ENCODE measurements at regions not wholly inside any gene's neighbourhood (a gene's known extent, or its start where the extent isn't known, plus 50 kb on each side); places are given as distances from the start of the nearest gene placed in this dataset.
"Not testable (repeated sequence)": the region's sequence is repeated elsewhere in the genome, so short reads cannot be mapped to it uniquely, and the experiment has no call there.

- TF ChIP-seq, protein P1, sequence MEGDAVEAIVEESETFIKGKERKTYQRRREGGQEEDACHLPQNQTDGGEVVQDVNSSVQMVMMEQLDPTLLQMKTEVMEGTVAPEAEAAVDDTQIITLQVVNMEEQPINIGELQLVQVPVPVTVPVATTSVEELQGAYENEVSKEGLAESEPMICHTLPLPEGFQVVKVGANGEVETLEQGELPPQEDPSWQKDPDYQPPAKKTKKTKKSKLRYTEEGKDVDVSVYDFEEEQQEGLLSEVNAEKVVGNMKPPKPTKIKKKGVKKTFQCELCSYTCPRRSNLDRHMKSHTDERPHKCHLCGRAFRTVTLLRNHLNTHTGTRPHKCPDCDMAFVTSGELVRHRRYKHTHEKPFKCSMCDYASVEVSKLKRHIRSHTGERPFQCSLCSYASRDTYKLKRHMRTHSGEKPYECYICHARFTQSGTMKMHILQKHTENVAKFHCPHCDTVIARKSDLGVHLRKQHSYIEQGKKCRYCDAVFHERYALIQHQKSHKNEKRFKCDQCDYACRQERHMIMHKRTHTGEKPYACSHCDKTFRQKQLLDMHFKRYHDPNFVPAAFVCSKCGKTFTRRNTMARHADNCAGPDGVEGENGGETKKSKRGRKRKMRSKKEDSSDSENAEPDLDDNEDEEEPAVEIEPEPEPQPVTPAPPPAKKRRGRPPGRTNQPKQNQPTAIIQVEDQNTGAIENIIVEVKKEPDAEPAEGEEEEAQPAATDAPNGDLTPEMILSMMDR (IDR thresholded peaks at IDR 0.05; ENCODE audit: insufficient read depth, low read length, poor library complexity, severe bottlenecking), result no peak
- Histone ChIP-seq H3K36me3 (ENCODE audit: control insufficient read depth, insufficient read depth, low read length) (no peaks in the 10 kb centered on the region), H3K27me3 (ENCODE audit: control insufficient read depth, insufficient read depth, low read length) (no peaks in the 10 kb centered on the region), H3K4me3 (ENCODE audit: low read depth, low read length) (no peak overlapping the region)
- DNase-seq (ENCODE audit: low read depth), result no peak
Observed at GRCh38 chr12:7591531-7591930, 74.2 kb downstream of the APOBEC1 start.

DNA sequence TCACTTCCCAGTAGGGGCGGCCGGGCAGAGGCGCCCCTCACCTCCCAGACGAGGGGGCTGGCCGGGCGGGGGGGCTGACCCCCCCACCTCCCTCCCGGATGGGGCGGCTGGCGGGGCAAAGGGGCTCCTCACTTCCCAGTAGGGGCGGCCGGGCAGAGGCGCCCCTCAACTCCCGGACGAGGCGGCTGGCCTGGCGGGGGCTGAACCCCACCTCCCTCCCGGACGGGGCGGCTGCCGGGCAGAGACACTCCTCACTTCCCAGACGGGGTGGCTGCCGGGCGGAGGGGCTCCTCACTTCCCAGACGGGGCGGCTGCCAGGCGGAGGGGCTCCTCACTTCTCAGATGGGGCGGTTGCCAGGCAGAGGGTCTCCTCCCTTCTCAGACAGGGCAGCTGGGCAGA is 75.6 kb downstream of the APOBEC1 start:
- DNase-seq (ENCODE audit: low read depth); H3K4me3 ChIP-seq (ENCODE audit: low read depth, low read length); H3K27me3 ChIP-seq (ENCODE audit: control insufficient read depth, insufficient read depth, low read length); H3K36me3 ChIP-seq (ENCODE audit: control insufficient read depth, insufficient read depth, low read length): not testable (repeated sequence)

- not testable (repeated sequence) for H3K36me3 ChIP-seq (ENCODE audit: control insufficient read depth, insufficient read depth, low read length); DNase-seq (ENCODE audit: low read depth)
- TF ChIP-seq, protein P1 (IDR thresholded peaks at IDR 0.05; ENCODE audit: insufficient read depth, low read length, poor library complexity, severe bottlenecking), result peak; percentile 55
Observed at GRCh38 chr12:7588742-7589329, 76.9 kb downstream of the APOBEC1 start.

DNA sequence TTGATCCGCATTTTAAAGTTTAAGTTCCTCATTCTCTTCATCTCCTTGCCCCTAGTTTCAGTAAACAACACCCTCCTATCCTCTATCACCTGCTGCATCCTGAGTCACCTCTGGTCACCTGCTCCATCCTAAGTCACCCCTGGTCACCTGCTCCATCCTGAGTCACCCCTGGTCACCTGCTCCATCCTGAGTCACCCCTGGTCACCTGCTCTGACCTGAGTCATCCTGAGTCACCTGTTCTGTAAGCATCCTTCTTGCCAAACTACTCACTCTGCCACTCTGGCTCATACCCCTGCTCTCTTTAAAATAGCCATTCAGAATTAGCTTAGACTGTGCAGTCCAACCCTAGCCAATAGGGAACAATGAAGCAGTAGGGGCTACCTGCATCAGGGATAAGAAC is 80.6 kb upstream of the CD163 start:
- not testable (repeated sequence) for H3K36me3 ChIP-seq (ENCODE audit: control insufficient read depth, insufficient read depth, low read length); H3K27me3 ChIP-seq (ENCODE audit: control insufficient read depth, insufficient read depth, low read length); H3K4me3 ChIP-seq (ENCODE audit: low read depth, low read length)
- DNase-seq (ENCODE audit: low read depth), result peak; percentile 42

More at GRCh38 chr12:7588742-7589329, 76.9 kb downstream of the APOBEC1 start:
- H3K27me3 ChIP-seq (ENCODE audit: control insufficient read depth, insufficient read depth, low read length); H3K4me3 ChIP-seq (ENCODE audit: low read depth, low read length): not testable (repeated sequence)

DNA sequence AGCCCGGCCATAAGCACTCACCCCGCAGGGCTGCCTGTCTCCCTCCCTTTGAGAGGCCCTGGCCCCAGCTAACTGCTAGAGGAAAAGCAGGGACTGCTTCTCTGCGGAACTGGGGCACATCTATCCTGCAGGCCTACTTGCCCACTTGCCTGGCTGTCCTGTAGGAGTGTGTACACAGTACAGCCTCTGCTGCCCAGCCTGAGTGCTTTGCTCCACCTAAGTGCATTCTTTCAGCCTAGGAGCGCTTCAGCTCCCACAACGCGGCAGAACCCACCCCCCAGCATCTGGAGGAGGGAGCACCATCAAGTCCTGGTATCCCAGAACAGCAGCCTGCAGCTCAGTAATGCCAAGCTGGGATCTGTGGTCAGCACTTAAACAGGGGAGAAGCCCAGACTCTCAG is 79.9 kb upstream of the CD163 start:
- TF ChIP-seq, protein P1 (IDR thresholded peaks at IDR 0.05; ENCODE audit: insufficient read depth, low read length, poor library complexity, severe bottlenecking), result no peak
- Histone ChIP-seq H3K4me3 (ENCODE audit: low read depth, low read length) (no peak overlapping the region), H3K27me3 (ENCODE audit: control insufficient read depth, insufficient read depth, low read length) (no peaks in the 10 kb centered on the region), H3K36me3 (ENCODE audit: control insufficient read depth, insufficient read depth, low read length) (no peaks in the 10 kb centered on the region)
- no peak for DNase-seq (ENCODE audit: low read depth)

DNA sequence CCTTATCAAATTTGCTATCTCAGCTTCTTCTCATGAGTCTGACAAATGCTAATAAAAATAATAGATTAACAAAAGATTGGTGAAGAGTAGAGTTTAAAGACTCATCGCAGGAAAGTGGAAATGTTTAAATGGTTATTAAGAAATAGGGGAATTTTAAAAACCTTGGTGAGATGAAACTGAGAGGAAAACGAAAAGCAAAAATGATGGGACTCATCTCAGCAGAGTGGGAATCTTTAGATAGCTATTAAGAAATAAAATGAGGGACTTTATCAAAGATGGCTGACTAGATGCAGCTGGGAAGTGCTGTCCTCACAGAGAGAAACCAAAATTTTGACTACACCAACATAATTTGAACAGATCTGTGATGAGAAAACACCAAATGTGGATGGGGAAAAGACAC is 79.2 kb upstream of the CD163 start:
- no peak for DNase-seq (ENCODE audit: low read depth)
- Histone ChIP-seq H3K36me3 (ENCODE audit: control insufficient read depth, insufficient read depth, low read length) (no peaks in the 10 kb centered on the region), H3K4me3 (ENCODE audit: low read depth, low read length) (no peak overlapping the region), H3K27me3 (ENCODE audit: control insufficient read depth, insufficient read depth, low read length) (no peaks in the 10 kb centered on the region)
- TF ChIP-seq, protein P1 (IDR thresholded peaks at IDR 0.05; ENCODE audit: insufficient read depth, low read length, poor library complexity, severe bottlenecking), result no peak

DNA sequence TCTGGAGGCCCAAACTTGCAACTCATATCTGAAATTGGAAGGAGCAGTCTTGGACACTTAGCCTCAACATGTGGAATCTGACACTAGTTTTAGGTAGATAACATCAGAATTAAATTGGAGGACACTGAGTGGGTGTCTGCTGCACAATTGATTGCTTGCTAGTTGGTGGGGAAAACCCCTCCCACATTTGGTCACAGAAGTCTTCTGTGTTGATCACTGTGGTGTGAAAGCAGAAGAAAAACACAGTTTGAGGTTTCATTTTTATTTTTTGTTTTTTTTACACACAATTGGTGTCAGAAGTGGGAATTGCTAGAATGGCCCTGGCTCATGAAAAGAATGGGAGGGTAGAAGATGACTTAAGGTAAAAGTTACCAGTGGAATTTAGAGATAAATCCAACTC is 78.0 kb upstream of the CD163 start:
- H3K36me3 ChIP-seq (ENCODE audit: control insufficient read depth, insufficient read depth, low read length), result no peaks in the 10 kb centered on the region
- TF ChIP-seq, protein P1 (IDR thresholded peaks at IDR 0.05; ENCODE audit: insufficient read depth, low read length, poor library complexity, severe bottlenecking), result no peak
- no peaks in the 10 kb centered on the region for H3K27me3 ChIP-seq (ENCODE audit: control insufficient read depth, insufficient read depth, low read length)
- no peak for DNase-seq (ENCODE audit: low read depth)
- H3K4me3 ChIP-seq (ENCODE audit: low read depth, low read length), result no peak overlapping the region
